ENCODE measurements at regions not wholly inside any gene's neighbourhood (a gene's known extent, or its start where the extent isn't known, plus 50 kb on each side); places are given as distances from the start of the nearest gene placed in this dataset.

DNA sequence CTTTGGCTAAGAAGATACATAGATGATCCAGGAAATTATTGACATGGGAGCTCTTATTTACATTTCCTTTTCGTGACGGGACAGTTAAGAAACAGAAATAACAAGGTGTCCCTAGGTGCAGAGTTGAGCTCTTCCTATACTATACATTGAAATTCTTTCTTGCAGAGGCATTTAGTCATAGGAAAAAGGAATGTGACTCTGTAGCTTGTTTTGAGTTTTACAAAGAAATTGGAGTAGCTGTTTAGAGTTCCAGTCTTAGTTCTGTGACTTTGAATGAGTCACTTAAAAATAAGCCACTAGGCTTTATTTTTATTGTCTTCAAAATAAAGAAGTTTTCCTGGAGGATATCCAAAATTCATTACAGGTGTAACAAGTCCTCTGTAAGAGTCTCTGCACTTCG, 723.5 kb upstream of the SGO1 start:
- TF ChIP-seq, protein P1, sequence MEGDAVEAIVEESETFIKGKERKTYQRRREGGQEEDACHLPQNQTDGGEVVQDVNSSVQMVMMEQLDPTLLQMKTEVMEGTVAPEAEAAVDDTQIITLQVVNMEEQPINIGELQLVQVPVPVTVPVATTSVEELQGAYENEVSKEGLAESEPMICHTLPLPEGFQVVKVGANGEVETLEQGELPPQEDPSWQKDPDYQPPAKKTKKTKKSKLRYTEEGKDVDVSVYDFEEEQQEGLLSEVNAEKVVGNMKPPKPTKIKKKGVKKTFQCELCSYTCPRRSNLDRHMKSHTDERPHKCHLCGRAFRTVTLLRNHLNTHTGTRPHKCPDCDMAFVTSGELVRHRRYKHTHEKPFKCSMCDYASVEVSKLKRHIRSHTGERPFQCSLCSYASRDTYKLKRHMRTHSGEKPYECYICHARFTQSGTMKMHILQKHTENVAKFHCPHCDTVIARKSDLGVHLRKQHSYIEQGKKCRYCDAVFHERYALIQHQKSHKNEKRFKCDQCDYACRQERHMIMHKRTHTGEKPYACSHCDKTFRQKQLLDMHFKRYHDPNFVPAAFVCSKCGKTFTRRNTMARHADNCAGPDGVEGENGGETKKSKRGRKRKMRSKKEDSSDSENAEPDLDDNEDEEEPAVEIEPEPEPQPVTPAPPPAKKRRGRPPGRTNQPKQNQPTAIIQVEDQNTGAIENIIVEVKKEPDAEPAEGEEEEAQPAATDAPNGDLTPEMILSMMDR (IDR thresholded peaks at IDR 0.05 in 8 of 11, conservative IDR thresholded peaks at IDR 0.05 in 3 of 11), result no peak
- no peak for TF ChIP-seq POLR2A (IDR thresholded peaks at IDR 0.05)
- TF ChIP-seq POLR2AphosphoS5 (IDR thresholded peaks at IDR 0.05), result no peak

All from spleen (tissue), 7 donors.